Tibial nerve (tissue), 4 donors: ENCODE measurements at regions not wholly inside any gene's neighbourhood (a gene's known extent, or its start where the extent isn't known, plus 50 kb on each side); places are given as distances from the start of the nearest gene placed in this dataset.

Source experiments
- DNase-seq, 2 donors: peaks; one replicate each; pipeline ENCODE4 v3.0.0-alpha.2; 2019; ENCODE audit warnings: low spot score in 2 of 2
- H3K27ac ChIP-seq, 4 donors: fragments of 200-600 bp; sonication (generic) in 3 of 4; one replicate each; pipeline ENCODE4 v1.5.1; 2017 to 2019; ENCODE audit warnings: mild to moderate bottlenecking in 1 of 4
- H3K27me3 ChIP-seq, 2 donors: fragments of 200-600 bp; sonication (generic) in 1 of 2; one replicate each; pipeline versions ENCODE4 v1.5.1 to v1.6.0; 2017 to 2019
- H3K36me3 ChIP-seq, 3 donors: fragments of 200-600 bp; sonication (generic); one replicate each; pipeline ENCODE4 v1.5.1; 2018 to 2019
- H3K4me1 ChIP-seq, 4 donors: fragments of 200-600 bp; sonication (generic) in 3 of 4; one replicate each; pipeline ENCODE4 v1.5.1; 2017 to 2019
- H3K4me3 ChIP-seq, 4 donors: fragments of 200-600 bp; sonication (generic) in 3 of 4; one replicate each; pipeline ENCODE4 v1.5.1; 2017 to 2019; ENCODE audit warnings: mild to moderate bottlenecking in 1 of 4, moderate library complexity in 1 of 4
- H3K9me3 ChIP-seq, 4 donors: fragments of 200-600 bp; sonication (generic) in 3 of 4; one replicate each; pipeline ENCODE4 v1.5.1; 2017 to 2019
- EP300 ChIP-seq, 2 donors: sonication (generic); formaldehyde crosslinking; IDR thresholded peaks; one replicate each; pipeline ENCODE4 v1.6.1; 2017; ENCODE audit warnings: antibody characterized with exemption in 2 of 2, mild to moderate bottlenecking in 1 of 2
- POLR2A ChIP-seq, 2 donors: fragments of 450-650 bp; IDR thresholded peaks; one replicate each; pipeline ENCODE4 v1.6.1; 2017; ENCODE audit warnings: antibody characterized with exemption in 2 of 2, mild to moderate bottlenecking in 2 of 2, moderate library complexity in 2 of 2
- WGBS, 2 donors: methylation state at CpG; one replicate each; pipeline ENCODE4 v1.1.5; 2018; 5-methylcytosine and 5-hydroxymethylcytosine counted together
- TF ChIP-seq, protein P1 (sequence below), 5 experiments: fragments of 200-600 bp in 3 of 5; fragments of 450-650 bp in 2 of 5; sonication (generic) in 3 of 5; IDR thresholded peaks; one replicate each; pipeline ENCODE4 v1.5.1; 2016 to 2019; ENCODE audit warnings: antibody characterized with exemption in 5 of 5, mild to moderate bottlenecking in 3 of 5, moderate library complexity in 2 of 5

DNA sequence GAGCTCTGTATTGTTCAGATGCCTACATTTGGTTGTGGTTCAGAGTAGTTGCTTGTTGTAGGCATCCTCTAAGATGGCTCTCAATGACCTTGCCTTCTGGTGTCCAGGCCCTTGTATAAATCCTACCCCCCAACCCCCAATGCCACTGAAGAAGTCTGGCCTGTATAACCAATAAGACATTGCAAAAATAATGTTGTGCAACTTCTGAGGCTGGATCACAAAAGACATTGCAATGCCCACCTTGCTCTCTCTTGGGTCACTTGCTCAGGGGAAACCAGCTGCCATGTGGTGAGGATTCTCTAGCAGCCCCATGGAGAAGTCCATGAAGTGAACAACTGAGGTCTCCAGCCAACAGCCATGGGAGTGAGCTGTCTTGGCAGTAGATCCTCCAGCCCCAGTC lies 234.0 kb upstream of the TBX3 start:
- DNase-seq = no peak
- TF ChIP-seq EP300 (IDR thresholded peaks at IDR 0.05) (no peak), POLR2A (IDR thresholded peaks at IDR 0.05) (no peak)
- TF ChIP-seq, protein P1, sequence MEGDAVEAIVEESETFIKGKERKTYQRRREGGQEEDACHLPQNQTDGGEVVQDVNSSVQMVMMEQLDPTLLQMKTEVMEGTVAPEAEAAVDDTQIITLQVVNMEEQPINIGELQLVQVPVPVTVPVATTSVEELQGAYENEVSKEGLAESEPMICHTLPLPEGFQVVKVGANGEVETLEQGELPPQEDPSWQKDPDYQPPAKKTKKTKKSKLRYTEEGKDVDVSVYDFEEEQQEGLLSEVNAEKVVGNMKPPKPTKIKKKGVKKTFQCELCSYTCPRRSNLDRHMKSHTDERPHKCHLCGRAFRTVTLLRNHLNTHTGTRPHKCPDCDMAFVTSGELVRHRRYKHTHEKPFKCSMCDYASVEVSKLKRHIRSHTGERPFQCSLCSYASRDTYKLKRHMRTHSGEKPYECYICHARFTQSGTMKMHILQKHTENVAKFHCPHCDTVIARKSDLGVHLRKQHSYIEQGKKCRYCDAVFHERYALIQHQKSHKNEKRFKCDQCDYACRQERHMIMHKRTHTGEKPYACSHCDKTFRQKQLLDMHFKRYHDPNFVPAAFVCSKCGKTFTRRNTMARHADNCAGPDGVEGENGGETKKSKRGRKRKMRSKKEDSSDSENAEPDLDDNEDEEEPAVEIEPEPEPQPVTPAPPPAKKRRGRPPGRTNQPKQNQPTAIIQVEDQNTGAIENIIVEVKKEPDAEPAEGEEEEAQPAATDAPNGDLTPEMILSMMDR (IDR thresholded peaks at IDR 0.05) = no peak
- H3K4me3 ChIP-seq = no peak overlapping the region
- no peaks in the 10 kb centered on the region for H3K36me3 ChIP-seq
- H3K27ac ChIP-seq = no peak overlapping the region
- peaks cover 0 to 6% (median 0%) of the 10 kb centered on the region in 4 donors for H3K4me1 ChIP-seq
- H3K27me3 ChIP-seq = no peaks in the 10 kb centered on the region
- H3K9me3 ChIP-seq = peaks cover 0 to 10% (median 0%) of the 10 kb centered on the region in 4 donors

DNA sequence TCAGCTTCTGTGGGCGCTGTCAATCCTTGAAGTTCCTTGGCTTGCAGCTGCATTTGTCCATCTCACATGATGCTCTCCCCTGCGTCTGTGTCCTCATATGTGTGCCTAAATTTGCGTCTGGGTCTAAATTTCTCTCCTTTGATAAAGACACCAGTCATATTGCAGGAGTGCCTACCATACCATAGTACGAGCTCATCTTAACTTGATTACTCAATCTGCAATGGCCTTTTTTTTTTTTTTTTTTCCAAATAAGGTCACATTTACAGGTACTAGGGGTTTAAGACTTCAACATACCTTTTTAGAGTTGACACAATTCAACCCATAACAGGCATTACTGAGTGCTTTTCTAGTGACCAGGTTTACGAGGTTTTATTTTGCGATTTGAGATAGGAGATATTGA lies 233.3 kb upstream of the TBX3 start:
- Histone ChIP-seq H3K9me3 (peaks cover 0 to 10% (median 0%) of the 10 kb centered on the region in 4 donors), H3K4me3 (no peak overlapping the region), H3K27ac (no peak overlapping the region), H3K36me3 (no peaks in the 10 kb centered on the region), H3K27me3 (no peaks in the 10 kb centered on the region), H3K4me1 (peaks cover 0 to 6% (median 0%) of the 10 kb centered on the region in 4 donors)
- 89% methylated on average over 6 of the region's 6 CpGs for WGBS, 2 donors
- no peak for TF ChIP-seq EP300 (IDR thresholded peaks at IDR 0.05)
- TF ChIP-seq, protein P1 (IDR thresholded peaks at IDR 0.05) = no peak
- TF ChIP-seq POLR2A (IDR thresholded peaks at IDR 0.05) = no peak
- DNase-seq = no peak

DNA sequence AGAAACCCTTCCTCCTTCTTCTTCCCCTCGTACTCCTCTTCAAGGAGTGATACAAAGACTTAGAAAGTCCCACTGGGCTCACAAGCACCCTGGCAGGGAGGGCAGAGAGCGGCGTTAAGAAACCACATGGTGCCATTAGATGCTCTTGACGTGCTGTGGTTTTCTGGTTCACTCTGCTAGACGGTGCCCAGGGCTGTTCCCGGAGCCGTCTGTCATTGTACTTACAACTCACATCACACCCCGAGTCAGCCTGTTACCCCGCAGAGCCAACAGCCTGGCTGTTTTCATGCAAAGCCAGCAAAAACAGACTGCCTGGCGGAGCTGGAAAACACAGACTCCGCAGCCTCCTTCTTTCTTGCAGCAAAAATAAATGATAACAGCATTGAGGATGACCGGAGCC lies 232.6 kb upstream of the TBX3 start:
- Histone ChIP-seq H3K4me1 (peaks cover 0 to 6% (median 0%) of the 10 kb centered on the region in 4 donors), H3K27me3 (no peaks in the 10 kb centered on the region), H3K9me3 (peaks cover 0 to 8% (median 0%) of the 10 kb centered on the region in 4 donors), H3K27ac (no peak overlapping the region), H3K36me3 (no peaks in the 10 kb centered on the region), H3K4me3 (no peak overlapping the region)
- TF ChIP-seq EP300 (IDR thresholded peaks at IDR 0.05) = no peak
- TF ChIP-seq, protein P1 (IDR thresholded peaks at IDR 0.05) = no peak
- no peak for TF ChIP-seq POLR2A (IDR thresholded peaks at IDR 0.05)
- 75 to 77% methylated on average over 12 of the region's 12 CpGs for WGBS, 2 donors
- DNase-seq = no peak

DNA sequence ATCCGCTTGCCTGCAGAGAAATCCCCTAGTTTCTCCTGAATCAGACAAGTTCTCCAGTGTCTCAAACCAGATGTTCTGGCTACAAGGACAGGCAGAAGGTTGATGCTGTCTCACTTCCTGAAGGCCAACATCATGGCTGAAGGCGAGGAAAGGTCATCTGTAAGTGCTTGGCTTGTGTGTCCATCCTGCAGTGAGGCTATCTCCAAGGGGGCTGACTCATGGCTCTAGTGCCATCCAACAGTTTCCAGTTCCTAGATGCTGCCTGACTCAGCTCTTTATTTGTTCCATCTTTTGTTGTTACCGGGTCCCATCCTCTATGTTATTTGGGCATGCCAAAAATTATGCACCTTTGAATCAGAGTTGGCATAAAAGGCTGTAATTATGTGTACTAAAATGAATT lies 232.1 kb upstream of the TBX3 start:
- Histone ChIP-seq H3K9me3 (peaks cover 0 to 6% (median 0%) of the 10 kb centered on the region in 4 donors), H3K4me3 (no peak overlapping the region), H3K36me3 (no peaks in the 10 kb centered on the region), H3K4me1 (peaks cover 0 to 2% (median 0%) of the 10 kb centered on the region in 4 donors), H3K27me3 (no peaks in the 10 kb centered on the region), H3K27ac (no peak overlapping the region)
- 76 to 84% methylated on average over 3 of the region's 3 CpGs for WGBS, 2 donors
- TF ChIP-seq EP300 (IDR thresholded peaks at IDR 0.05) (no peak), POLR2A (IDR thresholded peaks at IDR 0.05) (no peak)
- TF ChIP-seq, protein P1 (IDR thresholded peaks at IDR 0.05) = no peak
- DNase-seq = no peak

DNA sequence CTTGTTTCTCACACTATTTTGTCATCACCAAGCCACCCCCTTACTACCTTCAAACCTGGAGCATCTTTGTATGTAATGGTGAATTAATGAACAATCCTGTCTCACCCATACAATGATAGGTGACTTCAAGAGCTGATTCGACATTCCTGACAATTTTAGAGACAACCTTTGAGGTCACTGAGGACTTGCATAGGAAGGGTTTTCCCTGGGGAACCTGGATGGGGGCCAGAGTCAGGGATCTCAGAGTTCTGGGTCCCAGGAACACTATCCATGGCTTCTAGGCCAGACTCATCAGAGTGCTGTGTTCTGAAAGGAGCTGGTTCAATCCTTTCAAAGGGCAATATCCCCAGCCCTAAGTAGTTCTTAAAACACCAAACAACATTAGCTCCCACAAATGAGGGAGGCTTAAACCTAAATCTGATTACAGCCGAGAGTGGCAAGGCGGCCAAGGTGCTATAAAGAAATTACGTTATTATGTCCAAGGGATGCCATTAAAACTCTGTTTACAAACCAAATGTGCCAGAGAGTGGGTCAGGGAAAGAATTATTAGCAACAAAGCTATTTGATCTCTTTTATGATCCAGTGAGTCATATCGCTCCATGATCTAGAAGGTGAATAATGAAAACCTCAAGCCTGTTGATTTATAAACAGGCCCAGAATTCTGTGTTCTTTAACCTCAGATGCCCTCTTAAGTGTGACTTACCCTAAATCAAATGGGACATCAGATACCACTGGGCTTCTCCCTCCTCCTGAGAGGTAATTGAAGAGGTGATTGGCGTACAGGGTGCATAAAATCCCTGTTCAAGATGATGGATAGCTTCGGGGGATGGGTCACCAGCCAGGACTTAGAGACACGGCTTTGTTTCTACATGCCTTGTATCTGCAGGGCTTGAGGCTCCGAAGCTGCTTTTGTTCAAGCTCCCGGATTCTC lies 230.2 kb upstream of the TBX3 start:
- Histone ChIP-seq H3K27ac (no peak overlapping the region), H3K27me3 (no peaks in the 10 kb centered on the region), H3K4me1 (no peaks in the 10 kb centered on the region), H3K9me3 (peaks cover 0 to 6% (median 0%) of the 10 kb centered on the region in 4 donors), H3K36me3 (no peaks in the 10 kb centered on the region), H3K4me3 (no peak overlapping the region)
- 59 to 65% methylated on average over 10 of the region's 10 CpGs for WGBS, 2 donors
- no peak for DNase-seq
- TF ChIP-seq POLR2A (IDR thresholded peaks at IDR 0.05) (no peak), EP300 (IDR thresholded peaks at IDR 0.05) (no peak)
- TF ChIP-seq, protein P1 (IDR thresholded peaks at IDR 0.05) = no peak
